ENCODE measurements at regions not wholly inside any gene's neighbourhood (a gene's known extent, or its start where the extent isn't known, plus 50 kb on each side); places are given as distances from the start of the nearest gene placed in this dataset.
"Not testable (repeated sequence)": the region's sequence is repeated elsewhere in the genome, so short reads cannot be mapped to it uniquely, and the experiment has no call there.

GRCh38 chr18:51346404-51346803 lies 148.9 kb upstream of the MEX3C start:
- DNase-seq (no peak), ATAC-seq (no peak)
- no peak overlapping the region for H3K4me3 ChIP-seq
- no peaks in the 10 kb centered on the region for H3K27me3 ChIP-seq
- H3K36me3 ChIP-seq (replicated peaks in 1 of 2; ENCODE audit: insufficient read depth in 1 of 2, low read depth in 2 of 2) = no peaks in the 10 kb centered on the region
- H3K4me1 ChIP-seq = peaks cover 4% of the 10 kb centered on the region
- TF ChIP-seq POLR2A (IDR thresholded peaks at IDR 0.05) (no peak), CTCF (IDR thresholded peaks at IDR 0.05) (no peak)
- no peaks in the 10 kb centered on the region for H3K9me3 ChIP-seq
- no peak overlapping the region for H3K27ac ChIP-seq
- intact Hi-C loops (cut with DNase I) = no loop called here
- WGBS, 2 donors = 79 to 88% methylated on average over 4 of the region's 4 CpGs

- no peaks in the 10 kb centered on the region for H3K36me3 ChIP-seq (replicated peaks in 1 of 2; ENCODE audit: insufficient read depth in 1 of 2, low read depth in 2 of 2)
- TF ChIP-seq POLR2A (IDR thresholded peaks at IDR 0.05) = no peak
- no peak for TF ChIP-seq CTCF (IDR thresholded peaks at IDR 0.05)
- no peaks in the 10 kb centered on the region for H3K9me3 ChIP-seq
- DNase-seq = peak in 2 of 4 donors; percentile 4 to 5
- no peak for ATAC-seq
- WGBS, 2 donors = 9 to 17% methylated on average over 2 of the region's 2 CpGs
- H3K4me3 ChIP-seq = no peak overlapping the region
- H3K27me3 ChIP-seq = no peaks in the 10 kb centered on the region
- no peak overlapping the region for H3K27ac ChIP-seq
- peaks cover 4% of the 10 kb centered on the region for H3K4me1 ChIP-seq
- intact Hi-C loops (cut with DNase I) = no loop called here
These were observed 152.6 kb upstream of the MEX3C start for GRCh38 chr18:51350081-51350480.

GRCh38 chr18:51355841-51356240 lies 158.4 kb upstream of the MEX3C start:
- ATAC-seq (no peak), DNase-seq (no peak)
- H3K4me3 ChIP-seq = no peak overlapping the region
- WGBS, 2 donors = 20 to 35% methylated on average over 2 of the region's 2 CpGs
- no peak overlapping the region for H3K27ac ChIP-seq
- H3K4me1 ChIP-seq = no peaks in the 10 kb centered on the region
- intact Hi-C loops (cut with DNase I) = no loop called here
- TF ChIP-seq CTCF (IDR thresholded peaks at IDR 0.05) (no peak), POLR2A (IDR thresholded peaks at IDR 0.05) (no peak)
- no peaks in the 10 kb centered on the region for H3K36me3 ChIP-seq (replicated peaks in 1 of 2; ENCODE audit: insufficient read depth in 1 of 2, low read depth in 2 of 2)
- H3K27me3 ChIP-seq = no peaks in the 10 kb centered on the region
- H3K9me3 ChIP-seq = no peaks in the 10 kb centered on the region

GRCh38 chr18:51360301-51360700 lies 162.8 kb upstream of the MEX3C start:
- WGBS, 2 donors = 79 to 96% methylated on average over 8 of the region's 10 CpGs
- DNase-seq; H3K4me1 ChIP-seq; intact Hi-C loops (cut with DNase I); H3K36me3 ChIP-seq (replicated peaks in 1 of 2; ENCODE audit: insufficient read depth in 1 of 2, low read depth in 2 of 2); H3K4me3 ChIP-seq; H3K9me3 ChIP-seq; H3K27ac ChIP-seq; ATAC-seq; H3K27me3 ChIP-seq: not testable (repeated sequence)

- WGBS, 2 donors = 52 to 60% methylated on average over 6 of the region's 6 CpGs
- Histone ChIP-seq H3K27me3 (no peaks in the 10 kb centered on the region), H3K9me3 (no peaks in the 10 kb centered on the region), H3K4me3 (no peak overlapping the region), H3K27ac (no peak overlapping the region), H3K36me3 (replicated peaks in 1 of 2; ENCODE audit: insufficient read depth in 1 of 2, low read depth in 2 of 2) (no peaks in the 10 kb centered on the region), H3K4me1 (peaks cover 4% of the 10 kb centered on the region)
- ATAC-seq (no peak), DNase-seq (no peak)
- TF ChIP-seq POLR2A (IDR thresholded peaks at IDR 0.05) (no peak), CTCF (IDR thresholded peaks at IDR 0.05) (no peak)
- intact Hi-C loops (cut with DNase I) = no loop called here
These were observed 163.8 kb upstream of the MEX3C start for GRCh38 chr18:51361130-51361860.

Measured in body of pancreas (tissue), 4 donors.